MV-4-11 (cell line): ENCODE measurements at regions not wholly inside any gene's neighbourhood (a gene's known extent, or its start where the extent isn't known, plus 50 kb on each side); places are given as distances from the start of the nearest gene placed in this dataset.

Experiments used
- DNase-seq: peaks from one replicate; lab custom pipeline; 2025; lab: John Stamatoyannopoulos, UW

- no peak for DNase-seq
Observed at GRCh38 chr15:25181293-25182097, 226.7 kb downstream of the SNRPN start.

GRCh38 chr15:25182098-25182478, 227.3 kb downstream of the SNRPN start:
- no peak for DNase-seq

- DNase-seq: no peak
Observed at GRCh38 chr15:25182736-25183445, 228.1 kb downstream of the SNRPN start.

- DNase-seq: no peak
Observed at GRCh38 chr15:25183581-25184251, 228.9 kb downstream of the SNRPN start.

- DNase-seq: no peak
Observed at GRCh38 chr15:25184356-25185155, 229.8 kb downstream of the SNRPN start.

GRCh38 chr15:25185156-25185710, 230.4 kb downstream of the SNRPN start:
- no peak for DNase-seq

- no peak for DNase-seq
Observed at GRCh38 chr15:25185791-25186190, 231.0 kb downstream of the SNRPN start.

- no peak for DNase-seq
Observed at GRCh38 chr15:25186411-25186810, 231.6 kb downstream of the SNRPN start.

- DNase-seq: no peak
Observed at GRCh38 chr15:25186906-25187645, 232.3 kb downstream of the SNRPN start.

GRCh38 chr15:25188051-25188450, 233.3 kb downstream of the SNRPN start:
- no peak for DNase-seq

- no peak for DNase-seq
Observed at GRCh38 chr15:25188551-25189101, 233.8 kb downstream of the SNRPN start.

GRCh38 chr15:25189551-25189950, 234.8 kb downstream of the SNRPN start:
- DNase-seq: no peak

GRCh38 chr15:25192651-25193050, 237.9 kb downstream of the SNRPN start:
- no peak for DNase-seq

GRCh38 chr15:25207369-25207768, 231.5 kb downstream of the UBE3A start:
- no peak for DNase-seq

GRCh38 chr15:25208735-25209134, 230.1 kb downstream of the UBE3A start:
- DNase-seq: no peak

- no peak for DNase-seq
Observed at GRCh38 chr15:25220834-25221233, 218.0 kb downstream of the UBE3A start.

GRCh38 chr15:25224396-25224795, 214.4 kb downstream of the UBE3A start:
- no peak for DNase-seq

- no peak for DNase-seq
Observed at GRCh38 chr15:25226360-25226759, 212.5 kb downstream of the UBE3A start.

- DNase-seq: no peak
Observed at GRCh38 chr15:25228261-25228660, 210.6 kb downstream of the UBE3A start.

- DNase-seq: no peak
Observed at GRCh38 chr15:25230442-25230841, 208.4 kb downstream of the UBE3A start.
